HCT116 (cell line): ENCODE measurements at regions not wholly inside any gene's neighbourhood (a gene's known extent, or its start where the extent isn't known, plus 50 kb on each side); places are given as distances from the start of the nearest gene placed in this dataset.

Source experiments
- ATAC-seq: fragments of 200-7000 bp; cut with Tn5 transposase; 2 replicates; pipeline ENCODE4 v1.9.1; 2020; ENCODE audit warnings: mild to moderate bottlenecking, moderate library complexity
- BruUV-seq: library from RNA; stranded (reverse); fragments of 400-500 nt; replicated peaks from 2 replicates; lab custom pipeline; 2021; lab: Mats Ljungman, UMichigan
- CTCF ChIA-PET: fragments of 300-600 bp; sonication (Branson Sonifier 250); formaldehyde crosslinking; loops from one replicate; lab custom pipeline; 2021; ENCODE audit warnings: antibody characterized with exemption; lab: Charles Lee
- POLR2A ChIA-PET: fragments of 300-600, 350-600 bp; sonication (Branson Sonifier 250); formaldehyde crosslinking; loops from one replicate; lab custom pipeline; 2021; ENCODE audit warnings: antibody characterized with exemption; lab: Charles Lee
- RAD21 ChIA-PET, 2 experiments: fragments of 300-600 bp; sonication (Branson Sonifier 250); formaldehyde crosslinking; loops; one replicate each; lab custom pipeline; 2023; ENCODE audit warnings: low total read pairs in 2 of 2; ENCODE audit not compliant: uncharacterized antibody in 2 of 2, unreplicated experiment in 2 of 2, low non-redundant PET in 1 of 2; lab: Charles Lee
- DNase-seq: peaks from one replicate; pipeline ENCODE4 v3.0.0-alpha.2; 2010; ENCODE audit warnings: low read depth, low spot score
- H2AFZ ChIP-seq: fragments of 200-600 bp; shearing (Covaris generic), sonication (generic); 2 replicates; pipeline ENCODE4 v1.6.1; 2017; ENCODE audit warnings: low read depth, mixed run types, mixed read lengths, antibody characterized with exemption, low read length; ENCODE audit not compliant: poor library complexity, severe bottlenecking
- H3K27ac ChIP-seq: 2 replicates; pipeline ENCODE4 v1.5.1; 2012; ENCODE audit warnings: low read depth, low read length
- H3K27me3 ChIP-seq: fragments of 200-600 bp; sonication (generic); 2 replicates; pipeline ENCODE4 v1.6.1; 2016; ENCODE audit warnings: mixed run types, low read length, mixed read lengths; ENCODE audit not compliant: insufficient read depth
- H3K36me3 ChIP-seq, 2 experiments: fragments of 200-500 bp in 1 of 2; fragments of 200-600 bp in 1 of 2; sonication (Bioruptor generic) in 1 of 2; sonication (generic) in 1 of 2; 2 replicates each; pipeline versions ENCODE4 v1.5.1 to v1.6.1; 2014 to 2016; ENCODE audit warnings: low read length in 2 of 2, inconsistent platforms in 1 of 2, mixed read lengths in 1 of 2, mixed run types in 1 of 2; ENCODE audit not compliant: insufficient read depth in 2 of 2, control insufficient read depth in 1 of 2
- H3K4me1 ChIP-seq, 2 experiments: fragments of 200-600 bp in 1 of 2; sonication (generic) in 1 of 2; 2 replicates each; pipeline versions ENCODE4 v1.5.1 to v1.6.1; 2012 to 2017; ENCODE audit warnings: low read length in 2 of 2, inconsistent platforms in 1 of 2, mild to moderate bottlenecking in 1 of 2, mixed read lengths in 1 of 2, mixed run types in 1 of 2, moderate library complexity in 1 of 2; ENCODE audit not compliant: insufficient read depth in 2 of 2, control insufficient read depth in 1 of 2
- H3K4me2 ChIP-seq: fragments of 200-600 bp; sonication (generic); 2 replicates; pipeline ENCODE4 v1.6.1; 2017; ENCODE audit warnings: mixed run types, low read length, mixed read lengths
- H3K4me3 ChIP-seq, 2 experiments: fragments of 200-600 bp in 1 of 2; sonication (generic) in 1 of 2; replicated peaks in 1 of 2; 2 replicates each; pipeline ENCODE4 v1.5.1; 2011 to 2016; ENCODE audit warnings: low read length in 2 of 2, control low read depth in 1 of 2, low read depth in 1 of 2, mild to moderate bottlenecking in 1 of 2, mixed read lengths in 1 of 2, mixed run types in 1 of 2
- H3K79me2 ChIP-seq: fragments of 200-600 bp; sonication (generic); 2 replicates; pipeline ENCODE4 v1.6.1; 2017; ENCODE audit warnings: mild to moderate bottlenecking, mixed run types, low read length, moderate library complexity, mixed read lengths; ENCODE audit not compliant: insufficient read depth
- H3K9ac ChIP-seq: fragments of 200-600 bp; sonication (generic); 2 replicates; pipeline ENCODE4 v1.6.1; 2016; ENCODE audit warnings: low read length, mixed read lengths
- H3K9me2 ChIP-seq: fragments of 200-600 bp; sonication (generic), shearing (Covaris generic); 2 replicates; pipeline ENCODE4 v1.6.1; 2017; ENCODE audit warnings: mixed run types, mild to moderate bottlenecking, moderate library complexity; ENCODE audit not compliant: insufficient read depth
- H3K9me3 ChIP-seq, 2 experiments: fragments of 200-500 bp in 1 of 2; fragments of 200-600 bp in 1 of 2; sonication (Bioruptor generic) in 1 of 2; sonication (generic) in 1 of 2; 2 replicates each; pipeline ENCODE4 v1.6.1; 2014 to 2017; ENCODE audit warnings: low read length in 2 of 2, mixed read lengths in 2 of 2, inconsistent platforms in 1 of 2, low read depth in 1 of 2, mild to moderate bottlenecking in 1 of 2, mixed run types in 1 of 2, moderate library complexity in 1 of 2; ENCODE audit not compliant: control insufficient read depth in 1 of 2, insufficient read depth in 1 of 2
- H4K20me1 ChIP-seq: fragments of 200-600 bp; sonication (generic), shearing (Covaris generic); 2 replicates; pipeline ENCODE4 v1.6.1; 2017; ENCODE audit warnings: mixed run types, mild to moderate bottlenecking, moderate library complexity; ENCODE audit not compliant: insufficient read depth
- ATF3 ChIP-seq: IDR thresholded peaks from 2 replicates; pipeline ENCODE4 v1.6.1; 2012
- ELF1 ChIP-seq: IDR thresholded peaks from 2 replicates; pipeline ENCODE4 v1.6.1; 2012; ENCODE audit warnings: low read depth, borderline replicate concordance
- POLR2A ChIP-seq: IDR thresholded peaks from 2 replicates; pipeline ENCODE4 v1.7.0; 2011; ENCODE audit warnings: borderline replicate concordance; ENCODE audit not compliant: insufficient read depth, insufficient read length; ENCODE audit errors: extremely low read depth
- REST ChIP-seq: IDR thresholded peaks from 2 replicates; pipeline ENCODE4 v1.6.1; 2012; ENCODE audit warnings: low read depth
- ZFX ChIP-seq: fragments of 450-650 bp; IDR thresholded peaks from 2 replicates; pipeline ENCODE4 v1.6.1; 2017
- intact Hi-C: fragments of 100-400 bp; cut with micrococcal nuclease; formaldehyde crosslinking; loops from 2 replicates; pipeline ENCODE4 v1.10.0; 2022

GRCh38 chr1:199122085-199122484, 483.2 kb downstream of the PTPRC start:
- no TSS peak for BruUV-seq
- Histone ChIP-seq H3K9me3 (no peaks in the 10 kb centered on the region), H3K9ac (no peak overlapping the region), H3K4me1 (no peaks in the 10 kb centered on the region), H3K9me2 (no peaks in the 10 kb centered on the region; the same call in 1 of the 2 replicates)
- intact Hi-C loops, result no loop called here
- TF ChIP-seq ZFX, result no peak
- no peak for TF ChIP-seq ATF3
- TF ChIP-seq POLR2A, result no peak
- no peak for TF ChIP-seq REST
- no peak for TF ChIP-seq ELF1
- TF ChIP-seq, all 23 proteins: peak for 0
- CTCF ChIA-PET, result interaction anchor here (1.1 kb wide), 1 partner anchor 9 kb away, joined by 3 read pairs; no protein-coding TSS in a partner anchor
- Histone ChIP-seq H3K4me3 (no peak overlapping the region), H3K27ac (no peak overlapping the region), H3K4me2 (no peak overlapping the region), H2AFZ (peak overlapping the region; percentile 60), H3K79me2 (no peaks in the 10 kb centered on the region), H3K36me3 (no peaks in the 10 kb centered on the region), H3K27me3 (no peaks in the 10 kb centered on the region), H4K20me1 (no peaks in the 10 kb centered on the region)
- POLR2A ChIA-PET, result no interaction called here
- DNase-seq (no peak), ATAC-seq (no peak)
- RAD21 ChIA-PET, result no interaction called here
